Mesendoderm (in vitro differentiated cells): ENCODE measurements at regions not wholly inside any gene's neighbourhood (a gene's known extent, or its start where the extent isn't known, plus 50 kb on each side); places are given as distances from the start of the nearest gene placed in this dataset.
A peak's percentile ranks its signal among the peaks of the same experiment; 100 is the strongest.

Experiments used
- DNase-seq: peaks from one replicate; pipeline ENCODE4 v3.0.0; 2013
- H2AK5ac ChIP-seq: 2 replicates; pipeline ENCODE4 v1.6.1; 2013; ENCODE audit warnings: low read length, inconsistent platforms
- H2BK120ac ChIP-seq: 2 replicates; pipeline ENCODE4 v1.6.1; 2013; ENCODE audit warnings: low read depth, mild to moderate bottlenecking, low read length, moderate library complexity, mixed read lengths
- H2BK15ac ChIP-seq: replicated peaks from 2 replicates; pipeline ENCODE4 v1.6.1; 2013; ENCODE audit warnings: low read depth, mild to moderate bottlenecking, moderate library complexity
- H2BK5ac ChIP-seq: 2 replicates; pipeline ENCODE4 v1.6.1; 2013; ENCODE audit warnings: low read length, inconsistent platforms
- H3K18ac ChIP-seq: 2 replicates; pipeline ENCODE4 v1.6.1; 2013; ENCODE audit warnings: mild to moderate bottlenecking, low read length, mixed read lengths
- H3K23ac ChIP-seq: one replicate; pipeline ENCODE4 v1.6.1; 2013; ENCODE audit warnings: low read length
- H3K27ac ChIP-seq: 2 replicates; pipeline ENCODE4 v1.5.1; 2013; ENCODE audit warnings: low read depth, mild to moderate bottlenecking, inconsistent platforms, low read length, moderate library complexity
- H3K27me3 ChIP-seq: 2 replicates; pipeline ENCODE4 v1.6.1; 2013; ENCODE audit warnings: low read length, control low read depth, mild to moderate bottlenecking, inconsistent platforms; ENCODE audit not compliant: insufficient read depth, poor library complexity
- H3K36me3 ChIP-seq: 2 replicates; pipeline ENCODE4 v1.6.1; 2013; ENCODE audit warnings: low read length, inconsistent platforms; ENCODE audit not compliant: control insufficient read depth, insufficient read depth
- H3K4ac ChIP-seq: one replicate; pipeline ENCODE4 v1.6.1; 2013; ENCODE audit warnings: low read depth, mild to moderate bottlenecking, low read length, moderate library complexity
- H3K4me1 ChIP-seq: 2 replicates; pipeline ENCODE4 v1.6.1; 2013; ENCODE audit warnings: low read depth, low read length, inconsistent platforms; ENCODE audit not compliant: control insufficient read depth
- H3K4me2 ChIP-seq: 2 replicates; pipeline ENCODE4 v1.6.1; 2013; ENCODE audit warnings: low read length
- H3K4me3 ChIP-seq: 2 replicates; pipeline ENCODE4 v1.5.1; 2013; ENCODE audit warnings: mild to moderate bottlenecking, low read length
- H3K56ac ChIP-seq: one replicate; pipeline ENCODE4 v1.6.1; 2013; ENCODE audit warnings: low read length
- H3K79me1 ChIP-seq: 2 replicates; pipeline ENCODE4 v1.6.1; 2013; ENCODE audit warnings: low read length, inconsistent platforms
- H3K79me2 ChIP-seq: 2 replicates; pipeline ENCODE4 v1.6.1; 2013; ENCODE audit warnings: mild to moderate bottlenecking, low read length; ENCODE audit not compliant: control insufficient read depth, insufficient read depth
- H3K9ac ChIP-seq: 2 replicates; pipeline ENCODE4 v1.6.1; 2013; ENCODE audit warnings: low read length, inconsistent platforms
- H4K5ac ChIP-seq: one replicate; pipeline ENCODE4 v1.6.1; 2013; ENCODE audit warnings: low read length
- H4K8ac ChIP-seq: one replicate; pipeline ENCODE4 v1.6.1; 2013; ENCODE audit warnings: low read depth, mild to moderate bottlenecking, control low read depth, low read length, moderate library complexity
- WGBS: extraction: QIAGEN DNeasy Blood & Tissue Kit; methylation state at CpG from one replicate; pipeline ENCODE4 v1.1.7; 2013; ENCODE audit warnings: low lambda C conversion rate, missing lambda C conversion rate; ENCODE audit not compliant: insufficient coverage; ENCODE audit errors: extremely low coverage; 5-methylcytosine and 5-hydroxymethylcytosine counted together

- no peak for DNase-seq
- WGBS: no CpG with 5 or more reads among the region's 2 CpGs
Observed at GRCh38 chr18:27404855-27405254, 219.7 kb upstream of the CHST9 start.

GRCh38 chr18:27400001-27400400 is 214.9 kb upstream of the CHST9 start:
- no peak overlapping the region for H3K56ac ChIP-seq
- no peaks in the 10 kb centered on the region for H3K27me3 ChIP-seq
- DNase-seq: peak; percentile 83

More at GRCh38 chr18:27404855-27405254, 219.7 kb upstream of the CHST9 start:
- H2BK15ac ChIP-seq: no peak overlapping the region
- H3K36me3 ChIP-seq: no peaks in the 10 kb centered on the region
- no peak overlapping the region for H4K8ac ChIP-seq
- H3K4me2 ChIP-seq: no peak overlapping the region
- H3K56ac ChIP-seq: no peak overlapping the region
- H3K4me3 ChIP-seq: no peak overlapping the region
- H3K79me2 ChIP-seq: no peaks in the 10 kb centered on the region
- no peak overlapping the region for H4K5ac ChIP-seq
- no peaks in the 10 kb centered on the region for H3K79me1 ChIP-seq
- no peaks in the 10 kb centered on the region for H3K27me3 ChIP-seq
- no peak overlapping the region for H2BK5ac ChIP-seq
- H2AK5ac ChIP-seq: no peak overlapping the region
- no peaks in the 10 kb centered on the region for H3K4me1 ChIP-seq
- no peak overlapping the region for H3K9ac ChIP-seq
- H3K18ac ChIP-seq: no peak overlapping the region
- no peak overlapping the region for H3K23ac ChIP-seq
- H2BK120ac ChIP-seq: no peak overlapping the region
- no peak overlapping the region for H3K4ac ChIP-seq
- H3K27ac ChIP-seq: no peak overlapping the region

GRCh38 chr18:27395752-27396151 is 210.6 kb upstream of the CHST9 start:
- H3K36me3 ChIP-seq: no peaks in the 10 kb centered on the region
- no peak overlapping the region for H2AK5ac ChIP-seq
- no peak overlapping the region for H3K4ac ChIP-seq
- DNase-seq: no peak
- no peak overlapping the region for H3K56ac ChIP-seq
- no peaks in the 10 kb centered on the region for H3K4me1 ChIP-seq
- no peaks in the 10 kb centered on the region for H3K27me3 ChIP-seq
- no CpG with 5 or more reads among the region's 1 CpG for WGBS
- H3K27ac ChIP-seq: no peak overlapping the region
- no peak overlapping the region for H3K4me3 ChIP-seq
- H4K8ac ChIP-seq: no peak overlapping the region
- no peak overlapping the region for H2BK15ac ChIP-seq
- no peak overlapping the region for H3K9ac ChIP-seq
- H3K23ac ChIP-seq: no peak overlapping the region
- no peak overlapping the region for H3K4me2 ChIP-seq
- H3K79me2 ChIP-seq: no peaks in the 10 kb centered on the region
- no peak overlapping the region for H4K5ac ChIP-seq
- no peak overlapping the region for H2BK5ac ChIP-seq
- no peak overlapping the region for H3K18ac ChIP-seq
- H2BK120ac ChIP-seq: no peak overlapping the region
- H3K79me1 ChIP-seq: no peaks in the 10 kb centered on the region

More at GRCh38 chr18:27400001-27400400, 214.9 kb upstream of the CHST9 start:
- H3K4ac ChIP-seq: no peak overlapping the region
- no peak overlapping the region for H2BK120ac ChIP-seq
- no peaks in the 10 kb centered on the region for H3K36me3 ChIP-seq
- no CpG with 5 or more reads among the region's 9 CpGs for WGBS
- H3K27ac ChIP-seq: no peak overlapping the region
- H3K4me1 ChIP-seq: no peaks in the 10 kb centered on the region
- H3K79me1 ChIP-seq: no peaks in the 10 kb centered on the region
- H2BK5ac ChIP-seq: no peak overlapping the region
- H3K4me2 ChIP-seq: no peak overlapping the region
- no peak overlapping the region for H3K18ac ChIP-seq
- H3K9ac ChIP-seq: no peak overlapping the region
- no peak overlapping the region for H4K8ac ChIP-seq
- H3K23ac ChIP-seq: no peak overlapping the region
- H4K5ac ChIP-seq: no peak overlapping the region
- no peak overlapping the region for H2BK15ac ChIP-seq
- no peak overlapping the region for H3K4me3 ChIP-seq
- H2AK5ac ChIP-seq: no peak overlapping the region
- H3K79me2 ChIP-seq: no peaks in the 10 kb centered on the region

- H2BK120ac ChIP-seq: no peak overlapping the region
- H3K9ac ChIP-seq: no peak overlapping the region
- no peak overlapping the region for H3K4me2 ChIP-seq
- DNase-seq: no peak
- H4K5ac ChIP-seq: no peak overlapping the region
- H2BK15ac ChIP-seq: no peak overlapping the region
- no CpG with 5 or more reads among the region's 3 CpGs for WGBS
- no peaks in the 10 kb centered on the region for H3K27me3 ChIP-seq
- H4K8ac ChIP-seq: no peak overlapping the region
- H3K4me1 ChIP-seq: no peaks in the 10 kb centered on the region
- H3K23ac ChIP-seq: no peak overlapping the region
- no peak overlapping the region for H3K18ac ChIP-seq
- no peak overlapping the region for H2BK5ac ChIP-seq
- no peak overlapping the region for H3K56ac ChIP-seq
- H3K79me1 ChIP-seq: no peaks in the 10 kb centered on the region
- H2AK5ac ChIP-seq: no peak overlapping the region
- no peaks in the 10 kb centered on the region for H3K79me2 ChIP-seq
- no peak overlapping the region for H3K4me3 ChIP-seq
- H3K36me3 ChIP-seq: no peaks in the 10 kb centered on the region
- no peak overlapping the region for H3K27ac ChIP-seq
- no peak overlapping the region for H3K4ac ChIP-seq
Observed at GRCh38 chr18:27394687-27395086, 209.6 kb upstream of the CHST9 start.

- H3K79me2 ChIP-seq: no peaks in the 10 kb centered on the region
- H4K8ac ChIP-seq: no peak overlapping the region
- H3K9ac ChIP-seq: no peak overlapping the region
- H3K18ac ChIP-seq: no peak overlapping the region
- H3K4me2 ChIP-seq: no peak overlapping the region
- H3K27me3 ChIP-seq: no peaks in the 10 kb centered on the region
- no peak overlapping the region for H2BK15ac ChIP-seq
- no CpG with 5 or more reads among the region's 4 CpGs for WGBS
- no peaks in the 10 kb centered on the region for H3K4me1 ChIP-seq
- H3K27ac ChIP-seq: no peak overlapping the region
- H3K56ac ChIP-seq: no peak overlapping the region
- H4K5ac ChIP-seq: no peak overlapping the region
- no peaks in the 10 kb centered on the region for H3K36me3 ChIP-seq
- no peak overlapping the region for H2BK120ac ChIP-seq
- no peaks in the 10 kb centered on the region for H3K79me1 ChIP-seq
- H3K4ac ChIP-seq: no peak overlapping the region
- no peak overlapping the region for H3K23ac ChIP-seq
- DNase-seq: no peak
- no peak overlapping the region for H2AK5ac ChIP-seq
- no peak overlapping the region for H2BK5ac ChIP-seq
- H3K4me3 ChIP-seq: no peak overlapping the region
Observed at GRCh38 chr18:27382567-27383216, 197.6 kb upstream of the CHST9 start.
